SW 1271 (cell line): ENCODE measurements at regions not wholly inside any gene's neighbourhood (a gene's known extent, or its start where the extent isn't known, plus 50 kb on each side); places are given as distances from the start of the nearest gene placed in this dataset.

Source experiments
- DNase-seq, 2 experiments: peaks; one replicate each; lab custom pipeline; 2025; lab: John Stamatoyannopoulos, UW

DNA sequence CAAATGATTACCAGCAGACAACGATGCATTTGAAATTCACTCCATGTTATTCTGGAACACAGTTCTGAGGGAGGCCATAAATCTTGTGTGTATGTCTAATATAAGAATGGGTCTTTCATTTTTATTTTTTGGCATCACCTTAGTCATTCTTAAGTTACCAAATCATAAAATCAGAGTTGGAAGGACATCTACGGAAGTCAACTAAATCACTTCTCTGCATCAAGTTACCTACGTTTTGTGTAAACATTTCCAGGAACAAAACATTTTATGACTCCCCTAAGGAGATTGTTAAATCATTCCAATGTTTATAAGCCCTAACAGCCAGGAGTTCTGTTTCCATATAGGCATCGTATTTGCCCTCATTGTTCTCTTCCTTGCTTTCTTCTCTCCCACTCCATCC, 378.2 kb downstream of the FAM170A start:
- no peak for DNase-seq

DNA sequence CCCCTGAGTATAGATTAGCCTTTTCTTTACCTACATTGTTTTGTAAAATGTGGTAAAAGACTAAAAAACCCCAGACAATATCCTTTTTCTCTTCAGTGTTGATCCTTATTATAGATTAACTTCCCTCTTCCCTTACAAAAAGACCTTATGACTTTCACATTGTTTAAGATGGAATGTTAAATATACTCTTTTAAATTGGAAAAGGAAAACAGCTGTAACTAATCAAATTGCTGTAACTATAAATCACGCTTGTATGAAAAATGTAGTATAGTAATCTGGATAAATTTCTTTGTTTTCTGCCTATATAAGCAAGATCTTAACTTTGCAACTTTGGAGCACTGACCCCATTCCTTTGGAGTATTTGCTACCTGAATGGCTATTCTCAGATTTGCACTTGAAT, 383.1 kb downstream of the FAM170A start:
- no peak for DNase-seq

DNA sequence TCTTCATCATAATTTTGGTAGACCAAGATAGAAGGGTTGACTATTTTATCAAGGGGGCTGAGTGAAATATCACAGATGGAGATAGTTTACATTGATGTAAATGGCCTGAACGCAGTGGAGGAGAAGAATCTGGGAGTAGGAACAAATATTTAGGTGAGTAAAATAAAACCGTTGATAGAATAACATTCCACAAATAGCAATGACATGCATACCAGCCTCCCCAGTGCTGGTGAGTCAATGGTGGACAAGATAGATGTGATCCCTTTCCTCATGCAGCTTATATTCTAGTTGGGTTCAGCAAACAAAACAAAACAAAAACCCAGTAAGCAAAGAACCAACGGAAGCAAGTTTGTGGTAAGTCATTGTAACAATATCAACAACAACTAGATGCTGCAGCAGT, 385.2 kb downstream of the FAM170A start:
- DNase-seq: no peak

DNA sequence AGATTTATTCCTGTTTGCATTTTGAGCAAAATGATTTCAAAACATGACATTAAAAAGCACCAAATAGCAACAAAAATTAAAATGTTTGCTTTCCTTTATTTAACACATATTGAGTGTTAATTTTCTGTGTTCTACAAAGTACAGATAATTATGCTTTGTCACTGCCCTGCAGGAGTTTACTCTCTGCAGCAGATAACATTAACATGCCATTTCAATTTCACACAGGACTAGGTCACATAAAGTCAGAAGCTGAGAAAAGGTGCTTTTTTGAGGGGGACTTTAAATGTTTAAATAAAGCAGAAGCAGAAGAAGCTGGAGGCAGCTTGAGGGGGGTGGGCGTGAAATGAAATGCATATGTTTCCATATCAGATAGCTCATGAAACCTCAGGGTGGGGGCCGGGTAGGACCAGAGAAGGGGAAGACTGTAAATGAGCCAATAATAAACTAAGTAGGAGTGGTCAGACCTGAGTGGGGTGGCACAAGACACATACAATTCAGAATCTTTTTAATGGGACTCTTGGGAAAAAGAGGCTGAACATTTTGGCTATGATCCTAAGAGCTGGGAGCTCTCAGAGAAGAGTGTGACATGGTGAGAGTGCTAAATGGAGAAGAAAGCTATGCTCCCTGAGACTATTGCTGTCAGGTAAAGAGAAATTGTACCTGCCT, 387.5 kb downstream of the FAM170A start:
- DNase-seq: no peak

DNA sequence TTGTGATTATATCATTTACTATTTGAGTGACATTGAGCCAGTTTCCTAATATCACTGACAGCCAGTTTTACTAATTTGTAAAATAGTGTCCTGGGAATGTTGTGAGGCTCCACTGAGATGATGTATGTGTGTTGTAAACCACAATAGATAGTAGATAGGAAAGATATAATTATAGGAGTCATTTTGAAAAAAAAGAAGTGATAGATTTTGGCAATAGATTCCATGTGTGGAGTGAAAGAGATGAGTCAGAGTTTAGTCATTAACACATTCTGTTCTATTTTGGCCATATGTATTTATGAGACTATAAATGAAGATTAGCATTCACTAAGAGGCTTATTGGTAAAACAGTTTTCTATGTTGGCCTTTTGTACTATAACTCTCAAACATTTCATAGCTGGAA, 388.2 kb downstream of the FAM170A start:
- DNase-seq: peak in 1 of 2 experiments; percentile 14

DNA sequence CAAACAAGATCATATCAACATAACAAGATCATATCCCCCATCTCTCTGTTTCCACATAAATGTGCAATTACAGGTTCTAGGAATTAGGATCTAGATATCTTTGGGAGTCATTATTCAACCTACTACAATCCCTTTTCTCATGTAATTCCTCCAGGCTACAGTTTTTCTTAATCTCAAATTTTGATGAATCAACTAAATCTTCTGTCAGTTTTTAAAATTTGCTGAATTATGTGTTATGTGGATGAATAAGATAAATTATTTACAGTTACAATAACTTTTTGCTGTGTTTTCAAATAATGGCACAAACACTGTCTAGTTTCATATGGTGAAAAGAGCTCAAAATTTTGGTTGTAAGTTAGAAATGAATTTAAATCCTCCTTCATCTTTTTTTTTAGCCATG, 405.8 kb downstream of the FAM170A start:
- DNase-seq: no peak

DNA sequence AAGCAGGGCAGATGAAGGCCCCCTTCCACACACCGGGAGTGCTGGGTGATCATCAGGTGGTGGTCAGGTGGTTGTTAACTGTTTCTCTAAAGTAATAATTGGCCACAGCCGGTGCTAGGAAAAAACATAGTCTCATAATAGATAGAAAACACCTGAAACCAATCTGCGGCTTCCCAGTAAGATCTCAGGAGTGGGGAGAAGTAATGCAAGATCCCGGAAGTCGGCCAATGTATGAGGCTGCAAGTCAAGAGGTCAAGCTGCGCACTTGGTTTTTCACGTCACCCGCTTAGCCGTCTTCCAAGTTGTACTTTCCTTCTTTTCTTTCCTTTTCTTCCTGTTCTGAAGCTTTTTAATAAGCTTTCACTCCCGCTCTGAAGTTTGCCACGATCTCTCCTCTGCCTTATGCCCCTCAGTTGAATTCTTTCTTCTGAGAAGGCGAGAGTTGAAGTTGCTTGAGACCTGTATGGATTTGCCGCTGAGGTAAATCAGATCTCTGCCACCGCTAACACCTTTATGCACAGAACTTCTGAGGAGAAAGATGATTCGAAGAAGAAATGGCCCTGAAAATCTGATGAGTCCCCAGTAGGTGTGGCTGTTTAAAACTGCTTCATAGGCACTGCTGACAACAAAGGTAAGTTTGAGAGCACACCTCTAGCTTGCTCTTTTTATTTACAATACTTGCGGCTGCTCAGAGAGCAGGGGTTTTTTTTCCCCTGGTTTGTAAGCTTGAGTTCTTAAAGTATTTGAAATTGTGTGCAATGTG, 406.6 kb downstream of the FAM170A start:
- no peak for DNase-seq

DNA sequence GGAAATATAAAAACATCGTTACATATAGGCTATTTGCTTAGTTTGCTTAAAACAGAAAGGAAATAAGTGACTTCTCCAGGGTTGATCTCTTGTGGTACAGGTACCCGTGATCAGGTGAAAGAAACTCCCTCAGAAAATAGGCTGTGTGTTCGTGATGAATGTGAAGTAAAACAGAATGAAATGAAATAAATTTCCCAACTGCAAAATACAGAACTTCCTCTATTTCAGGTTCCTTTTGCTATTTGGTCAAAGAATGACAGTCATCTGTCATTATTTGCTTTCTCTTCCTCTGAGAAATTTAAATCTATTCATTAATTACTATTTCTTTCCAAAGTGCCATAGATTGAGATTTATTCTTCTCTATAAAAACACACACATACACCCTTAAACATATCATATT, 408.1 kb downstream of the FAM170A start:
- DNase-seq: no peak

DNA sequence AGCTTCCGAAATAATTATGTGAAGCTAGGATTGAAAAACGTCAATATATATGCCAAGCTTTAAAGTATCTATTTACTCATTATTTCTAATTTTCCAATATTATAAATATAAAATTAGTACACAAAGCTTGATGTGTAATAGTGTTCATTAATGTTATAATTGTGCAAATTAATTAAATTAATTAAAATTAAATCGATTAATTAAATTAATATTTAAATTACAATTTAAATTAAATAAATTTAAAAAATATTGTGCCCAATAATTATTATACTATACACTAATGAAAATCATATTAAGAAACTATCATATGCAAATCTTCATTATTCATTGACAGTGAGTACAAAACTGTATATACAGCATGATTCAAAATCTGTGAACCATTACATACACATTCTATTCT, 409.8 kb downstream of the FAM170A start:
- no peak for DNase-seq

DNA sequence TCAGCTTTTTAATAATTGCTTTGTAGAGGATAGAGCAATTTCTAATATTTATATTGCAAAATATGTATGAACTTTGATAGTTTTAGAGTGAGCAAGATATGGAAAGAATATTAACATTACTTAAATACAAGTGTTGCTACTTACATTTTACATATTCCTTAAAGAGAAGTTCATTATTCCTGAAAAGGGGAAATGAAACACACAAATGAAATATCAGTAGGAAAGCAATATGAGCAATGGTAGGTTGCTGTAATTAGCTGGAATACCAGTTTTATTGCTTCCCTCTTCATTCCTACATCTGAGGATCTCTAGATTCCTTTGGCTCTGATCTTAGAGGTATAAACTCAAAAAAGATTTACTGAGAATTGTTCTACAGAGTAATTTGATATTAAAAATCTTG, 414.1 kb downstream of the FAM170A start:
- no peak for DNase-seq

DNA sequence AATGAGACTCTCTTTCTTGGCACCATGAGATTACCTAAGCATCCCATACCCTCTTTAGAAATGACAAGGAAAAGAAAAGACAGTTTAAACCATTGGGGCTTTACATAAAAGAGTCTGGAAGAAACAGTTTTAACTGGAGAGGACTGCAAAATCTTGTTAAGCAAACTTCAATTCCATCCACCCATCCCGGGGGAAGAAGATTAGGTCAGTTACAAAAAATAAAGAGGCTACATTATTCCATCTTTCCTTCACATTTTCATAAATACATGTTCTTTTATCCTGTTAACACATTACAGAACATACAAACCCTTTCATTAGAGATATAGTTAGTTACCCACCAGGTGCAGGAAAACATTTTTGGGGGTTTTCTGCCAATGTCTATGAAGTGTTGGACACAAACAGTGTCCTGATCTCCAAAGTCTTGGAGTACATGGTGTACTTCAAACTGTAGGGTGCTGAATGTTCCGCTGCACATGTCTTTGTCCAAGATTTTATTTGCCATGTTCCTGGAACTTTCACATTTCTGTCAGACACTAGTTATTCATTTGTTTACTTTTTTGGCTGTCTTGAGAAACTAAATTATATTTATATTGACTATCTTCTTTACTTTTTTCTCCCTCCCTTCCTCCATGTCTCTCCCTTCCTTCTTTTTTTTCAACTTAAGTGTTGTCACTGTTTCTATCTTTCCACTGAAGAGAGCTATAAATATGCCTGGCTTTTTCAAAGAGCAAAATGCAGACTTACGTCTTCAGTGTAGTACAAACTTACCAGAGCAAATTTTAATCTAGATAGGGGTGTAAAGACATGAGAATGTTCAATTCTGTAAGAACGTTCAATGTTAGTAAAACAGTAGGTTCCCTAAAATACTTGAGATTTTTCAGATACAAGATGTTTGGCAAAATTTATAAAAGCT, 410.9 kb upstream of the PRR16 start:
- no peak for DNase-seq

DNA sequence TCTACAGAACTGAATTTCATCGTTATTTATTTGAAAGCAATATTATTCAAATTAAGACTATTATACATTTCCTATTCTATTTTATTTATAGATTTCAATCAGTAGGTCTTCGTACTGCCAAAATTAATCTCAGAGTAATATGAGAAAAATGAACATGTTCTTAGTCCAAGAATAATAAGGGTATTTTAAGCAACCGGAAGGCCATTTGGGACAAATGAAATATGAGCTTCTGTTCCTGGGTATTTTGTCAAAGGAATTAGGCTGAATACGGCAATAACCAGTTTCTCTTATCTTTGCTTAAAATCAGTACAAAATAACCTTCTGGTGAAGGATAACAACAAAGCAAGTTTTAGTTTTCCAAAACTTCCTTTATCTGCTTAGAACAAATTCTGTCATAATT, 410.3 kb upstream of the PRR16 start:
- DNase-seq: no peak

DNA sequence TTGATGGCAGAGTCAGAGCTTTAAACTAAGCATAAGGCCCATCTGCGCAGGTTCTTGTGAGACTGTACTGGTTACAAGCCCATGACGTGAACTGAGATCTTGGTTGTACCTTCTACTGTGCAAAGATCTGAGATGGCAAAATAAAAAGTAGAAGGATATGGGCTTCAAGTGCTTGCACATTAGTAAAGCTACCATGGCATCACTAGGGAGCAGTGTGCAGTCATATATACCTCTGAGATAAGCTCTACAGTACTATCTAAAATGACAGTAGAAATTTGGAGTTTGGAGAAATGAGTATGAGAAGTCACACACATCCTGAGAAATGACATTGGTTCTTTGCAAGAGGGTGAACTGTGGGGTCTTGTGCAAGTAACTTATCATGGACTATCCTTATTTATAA, 408.2 kb upstream of the PRR16 start:
- peak; percentile 6 to 42 for DNase-seq

DNA sequence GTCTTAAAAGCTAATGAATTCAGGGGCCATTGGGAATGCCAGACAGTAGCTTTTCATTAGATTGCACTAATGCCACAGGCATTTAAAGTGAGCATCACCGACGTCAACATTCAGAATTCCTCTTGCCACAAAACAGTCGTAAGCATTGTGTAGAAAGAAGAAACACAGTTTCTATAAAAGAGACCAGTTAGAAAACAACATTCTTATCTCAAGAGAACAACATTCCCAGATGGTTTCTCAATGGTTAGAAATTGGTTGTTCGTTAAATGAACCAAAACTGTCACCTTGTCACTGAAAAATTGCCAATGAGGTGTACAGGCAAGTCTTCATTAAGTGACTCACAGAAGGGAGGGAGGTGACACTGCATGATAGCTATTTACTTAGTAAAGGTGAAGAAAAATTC, 401.6 kb upstream of the PRR16 start:
- DNase-seq: no peak

DNA sequence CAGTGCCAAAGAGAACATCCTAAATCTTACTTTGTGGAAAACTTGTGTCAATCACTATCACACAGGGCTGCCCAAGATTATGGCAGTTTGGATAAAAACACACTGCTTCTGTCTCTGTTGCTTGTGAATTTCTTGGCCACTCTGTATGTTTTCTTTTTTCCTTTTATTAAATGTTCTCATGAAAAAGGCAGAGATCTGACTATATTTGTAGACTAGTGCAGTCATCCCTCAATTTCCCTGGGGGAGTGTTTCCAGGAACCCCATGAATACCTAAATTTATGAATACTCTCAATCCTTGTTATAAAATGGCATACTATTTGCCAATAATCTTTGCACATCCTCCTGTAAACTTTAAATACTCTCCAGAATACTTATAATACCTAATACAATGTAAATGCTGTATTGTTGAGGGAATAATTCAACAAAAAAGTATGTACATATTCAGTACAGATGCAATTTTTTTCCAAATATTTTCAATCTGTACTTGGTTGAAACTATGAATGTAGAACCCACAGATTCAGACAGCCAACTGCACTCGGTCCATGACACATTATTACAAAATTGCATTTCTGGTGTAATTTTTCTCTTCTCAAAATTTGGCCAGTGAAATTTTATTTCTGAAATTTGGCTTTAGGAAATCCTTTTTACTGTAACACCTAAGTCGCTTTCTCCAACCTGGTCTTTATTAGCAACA, 391.9 kb upstream of the PRR16 start:
- DNase-seq: no peak

DNA sequence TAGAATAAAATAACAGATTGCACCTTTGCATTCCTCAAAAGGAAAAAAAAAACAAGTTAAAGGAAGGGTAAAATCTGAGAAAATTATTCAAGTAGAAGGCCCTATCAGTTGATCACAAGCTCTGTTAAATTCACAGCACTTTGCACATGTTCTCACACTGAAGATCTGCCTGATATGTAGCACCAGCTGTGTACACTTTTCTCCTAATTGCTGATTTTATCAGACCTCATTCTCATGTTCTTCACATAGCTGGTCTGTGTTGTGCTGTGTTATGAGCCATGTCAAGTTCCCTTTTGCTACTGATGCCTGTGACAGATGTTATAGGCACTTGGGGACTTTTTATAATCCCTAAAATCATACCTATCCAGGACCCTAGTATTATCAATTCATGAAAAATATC, 390.4 kb upstream of the PRR16 start:
- DNase-seq: no peak

DNA sequence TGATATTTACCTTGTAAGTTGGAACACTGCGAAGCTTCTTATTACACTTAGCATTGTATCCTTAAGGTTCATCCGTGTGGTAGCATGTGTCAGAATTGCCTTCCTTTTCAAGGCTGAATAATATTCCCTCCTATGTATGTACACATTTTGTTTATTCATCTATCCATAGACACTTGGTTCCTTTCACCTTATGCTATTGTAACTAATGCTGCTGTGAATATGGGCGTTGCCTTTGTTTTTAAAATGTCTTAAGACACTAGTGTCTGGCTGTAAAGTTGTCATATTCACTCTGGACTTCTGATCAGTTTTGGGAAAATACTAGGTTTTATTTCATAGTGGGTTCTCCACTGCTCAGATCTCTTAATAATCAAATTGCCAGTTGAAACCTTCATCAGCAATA, 383.3 kb upstream of the PRR16 start:
- DNase-seq: no peak

DNA sequence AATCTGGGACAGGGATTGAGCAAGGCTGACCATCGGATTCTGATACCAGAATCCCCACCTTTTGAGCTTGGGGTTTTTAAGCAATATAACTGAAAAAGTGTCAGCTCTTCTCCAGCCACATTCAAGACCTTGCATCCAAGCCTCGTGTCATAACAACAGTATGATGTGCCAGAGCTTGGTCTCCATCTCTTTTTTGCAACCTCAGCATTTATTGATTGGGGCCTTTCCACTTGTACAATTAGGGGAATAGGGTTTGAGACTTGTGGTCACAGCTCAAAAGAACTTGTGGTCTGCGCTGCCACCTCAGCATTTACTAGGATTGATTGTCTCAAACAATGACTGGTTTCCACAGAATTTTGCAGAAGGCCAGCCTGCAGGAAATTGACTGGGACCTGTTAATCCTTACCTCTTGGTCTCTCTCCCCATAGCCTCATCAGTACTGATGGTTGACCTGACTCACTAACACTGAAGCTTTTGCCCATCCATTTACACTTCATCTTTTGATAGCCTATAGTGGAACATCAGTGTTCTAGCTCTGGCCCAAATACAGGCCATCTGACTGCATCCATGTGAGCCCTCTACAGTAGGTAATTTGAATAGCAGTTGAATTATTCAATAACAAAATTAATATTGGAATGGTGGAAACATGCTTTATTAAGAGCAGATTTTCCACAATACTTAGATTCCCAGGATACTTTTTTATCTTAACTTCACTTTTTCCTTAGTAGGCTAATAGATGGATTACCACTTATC, 381.6 kb upstream of the PRR16 start:
- DNase-seq: no peak

DNA sequence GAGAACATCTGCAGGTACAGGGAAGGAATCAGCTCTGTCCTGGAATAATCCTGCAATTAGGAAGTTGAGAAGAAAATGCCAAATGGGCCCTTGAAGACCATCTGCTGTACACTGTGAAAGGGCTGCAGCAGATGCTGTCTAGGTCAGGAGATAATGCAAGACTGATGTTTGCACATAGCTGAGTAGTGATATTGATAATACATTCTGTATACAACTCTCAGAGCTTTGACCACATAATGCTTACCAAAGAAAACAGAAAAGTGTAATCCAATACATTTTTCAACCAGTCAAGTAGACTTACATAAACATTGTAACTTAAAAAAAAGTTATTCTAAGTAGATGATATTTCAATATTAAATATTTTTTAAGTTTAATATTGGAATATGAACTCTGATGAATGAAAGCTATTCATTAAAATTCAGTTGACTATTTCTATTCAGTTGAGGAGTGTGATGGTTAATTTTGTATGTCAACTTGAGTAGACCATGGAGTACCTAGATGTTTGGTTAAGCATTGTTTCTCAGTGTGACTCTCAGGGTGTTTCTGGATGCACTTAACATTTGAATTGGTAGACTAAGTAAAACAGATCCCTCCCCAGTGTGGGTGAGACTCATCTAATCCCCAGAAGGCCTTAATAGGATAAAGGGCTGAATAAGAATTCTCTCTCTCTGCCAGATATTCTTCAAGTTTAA, 380.1 kb upstream of the PRR16 start:
- DNase-seq: no peak

DNA sequence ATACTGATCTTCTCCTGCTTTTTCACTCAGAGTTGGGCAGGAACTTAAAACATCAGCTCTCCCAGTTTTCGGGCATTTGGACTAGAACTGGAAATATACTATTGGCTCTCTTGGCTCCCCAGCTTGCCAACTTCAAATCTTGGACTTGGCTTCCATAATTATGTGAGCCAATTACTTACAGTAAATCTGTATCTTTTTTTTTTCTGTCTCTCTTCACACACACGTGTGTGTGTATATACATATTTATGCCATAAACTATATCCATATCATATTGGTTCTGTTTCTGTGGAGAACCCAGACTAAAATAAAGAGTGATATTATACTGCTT, 379.6 kb upstream of the PRR16 start:
- no peak for DNase-seq

DNA sequence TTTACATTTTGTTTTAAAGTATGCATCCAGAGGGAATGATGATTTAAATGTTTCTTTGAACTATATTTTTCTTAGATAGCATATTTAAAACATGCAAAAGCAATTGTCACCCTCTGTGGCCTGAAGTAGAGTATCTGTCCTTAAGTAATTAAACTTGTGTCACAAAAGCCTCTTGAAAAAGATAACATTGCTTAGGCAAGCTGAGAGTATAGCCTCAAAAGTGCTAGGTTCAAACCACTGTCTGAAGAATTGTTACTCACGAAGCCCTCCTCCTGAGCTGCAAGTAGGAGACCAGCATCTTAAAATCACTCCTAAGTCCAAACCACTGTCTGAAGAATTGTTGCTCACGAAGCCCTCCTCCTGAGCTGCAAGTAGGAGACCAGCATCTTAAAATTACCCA, 378.0 kb upstream of the PRR16 start:
- no peak for DNase-seq
